Activated T-helper 1 cell treated with Interleukin-2 at 50 U/mL for 16 hours (primary cell): ENCODE measurements at regions not wholly inside any gene's neighbourhood (a gene's known extent, or its start where the extent isn't known, plus 50 kb on each side); places are given as distances from the start of the nearest gene placed in this dataset.
"Not testable (repeated sequence)": the region's sequence is repeated elsewhere in the genome, so short reads cannot be mapped to it uniquely, and the experiment has no call there.

Source experiments
- DNase-seq: peaks from one replicate; pipeline ENCODE4 v3.0.0-alpha.2; 2020; ENCODE audit warnings: low read depth

GRCh38 chr1:47684964-47685762 lies 247.3 kb downstream of the FOXD2 start:
- no peak for DNase-seq

- DNase-seq = no peak
Measured at GRCh38 chr1:47685763-47686066, 247.9 kb downstream of the FOXD2 start.

- no peak for DNase-seq
Measured at GRCh38 chr1:47686731-47687630, 249.1 kb downstream of the FOXD2 start.

DNA sequence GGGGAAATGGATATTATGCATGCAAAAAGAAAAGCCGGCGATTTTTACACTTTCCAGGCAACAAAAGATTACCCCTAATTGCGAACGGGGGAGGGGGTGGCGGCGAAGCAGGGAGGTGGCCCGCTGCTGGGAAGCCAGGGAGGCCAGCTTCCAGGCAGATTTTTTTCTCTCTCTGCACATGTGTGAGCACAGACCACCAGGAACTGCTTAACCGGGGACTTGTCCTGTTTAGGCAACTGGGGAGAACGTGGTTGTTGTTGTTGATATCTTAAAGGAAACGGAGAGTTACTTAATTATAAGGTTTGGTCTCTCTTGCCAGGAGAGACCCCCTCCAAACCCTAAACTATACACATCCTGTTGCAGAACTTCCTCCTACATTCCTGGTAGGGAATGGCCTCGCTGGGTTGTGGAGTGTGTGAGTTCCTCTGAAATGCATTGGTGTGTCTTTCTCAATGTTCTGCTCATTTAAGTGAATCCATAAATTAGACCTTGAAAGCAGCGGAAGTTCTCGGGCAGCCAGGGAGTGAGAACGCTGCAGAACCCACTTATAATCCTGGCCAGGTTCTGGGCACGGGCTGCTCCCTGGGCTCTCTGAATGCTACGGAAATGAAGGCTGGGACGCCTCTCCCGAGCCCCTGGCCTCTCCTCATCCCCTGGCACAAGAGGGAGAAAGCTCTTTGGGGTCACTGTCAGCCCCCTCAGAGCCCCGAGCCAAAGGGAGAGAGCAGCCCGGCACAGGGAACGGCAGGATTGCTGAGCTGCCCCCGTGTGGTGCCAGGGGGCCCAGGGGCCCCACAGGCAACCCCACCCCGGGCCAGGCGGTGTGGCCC lies 250.0 kb downstream of the FOXD2 start:
- no peak for DNase-seq

- DNase-seq = no peak
Measured at GRCh38 chr1:47688461-47689296, 250.8 kb downstream of the FOXD2 start.

- DNase-seq = no peak
Measured at GRCh38 chr1:47689894-47690293, 252.1 kb downstream of the FOXD2 start.

DNA sequence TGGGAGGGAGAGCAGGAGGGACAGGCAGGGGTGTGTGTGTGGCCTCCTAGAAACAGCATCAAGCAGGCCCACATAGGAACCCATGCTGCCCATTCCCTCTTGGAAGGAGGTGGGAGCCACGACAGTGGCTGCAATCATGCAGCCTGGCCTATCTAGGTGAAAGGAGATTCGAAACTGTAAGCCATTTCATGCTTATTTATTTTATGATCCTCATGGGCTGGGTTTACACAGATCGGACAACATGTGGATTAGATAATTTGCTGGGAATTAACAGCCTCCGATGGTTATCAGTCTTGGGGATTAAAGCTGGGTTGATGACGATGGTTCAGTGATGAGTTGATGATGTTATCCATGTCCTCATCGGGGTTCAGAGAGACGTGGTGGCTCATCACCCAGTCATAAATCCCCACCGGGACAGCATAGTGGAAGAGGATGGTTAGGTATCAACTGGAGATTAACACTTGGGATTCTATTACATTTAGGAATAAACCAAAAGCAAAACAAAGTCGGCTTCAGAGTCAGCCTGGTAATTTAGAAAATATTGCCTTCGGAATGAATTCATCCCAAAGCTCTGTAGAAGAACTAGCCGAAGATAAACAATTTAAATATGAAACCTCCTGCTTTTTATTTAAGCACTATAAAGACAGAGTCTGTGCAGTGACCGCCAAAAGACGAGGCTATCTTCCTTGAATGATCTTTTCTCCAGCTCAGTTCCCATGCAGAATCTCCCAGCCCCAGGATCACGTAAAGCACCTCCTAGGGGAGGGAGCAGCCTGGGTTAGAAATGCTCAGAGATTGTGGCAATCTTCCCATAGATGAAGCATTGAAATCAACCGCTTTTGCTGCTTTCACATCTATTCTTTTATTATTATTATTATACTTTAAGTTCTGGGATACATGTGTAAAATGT lies 252.8 kb downstream of the FOXD2 start:
- no peak for DNase-seq

DNA sequence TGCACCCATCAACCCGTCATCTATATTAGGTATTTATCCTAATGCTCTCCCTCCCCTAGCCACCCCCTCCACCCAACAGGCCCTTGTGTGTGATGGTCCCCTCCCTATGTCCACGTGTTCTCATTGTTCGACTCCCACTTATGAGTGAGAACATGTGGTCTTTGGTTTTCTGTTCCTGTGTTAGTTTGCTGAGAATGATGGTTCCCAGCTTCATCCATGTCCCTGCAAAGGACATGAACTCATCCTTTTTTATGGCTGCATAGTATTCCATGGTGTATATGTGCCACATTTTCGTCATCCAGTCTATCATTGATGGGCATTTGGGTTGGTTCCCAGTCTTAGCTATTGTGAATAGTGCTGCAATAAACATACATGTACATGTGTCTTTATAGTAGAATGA lies 253.4 kb downstream of the FOXD2 start:
- DNase-seq = not testable (repeated sequence)

- DNase-seq = no peak
Measured at GRCh38 chr1:47692196-47692595, 254.4 kb downstream of the FOXD2 start.

GRCh38 chr1:47693115-47693514 lies 255.3 kb downstream of the FOXD2 start:
- no peak for DNase-seq

- no peak for DNase-seq
Measured at GRCh38 chr1:47694011-47694890, 256.4 kb downstream of the FOXD2 start.

- no peak for DNase-seq
Measured at GRCh38 chr1:47696404-47696736, 258.5 kb downstream of the FOXD2 start.

GRCh38 chr1:47696737-47697441 lies 259.0 kb downstream of the FOXD2 start:
- no peak for DNase-seq

GRCh38 chr1:47697616-47698335 lies 259.9 kb downstream of the FOXD2 start:
- no peak for DNase-seq

DNA sequence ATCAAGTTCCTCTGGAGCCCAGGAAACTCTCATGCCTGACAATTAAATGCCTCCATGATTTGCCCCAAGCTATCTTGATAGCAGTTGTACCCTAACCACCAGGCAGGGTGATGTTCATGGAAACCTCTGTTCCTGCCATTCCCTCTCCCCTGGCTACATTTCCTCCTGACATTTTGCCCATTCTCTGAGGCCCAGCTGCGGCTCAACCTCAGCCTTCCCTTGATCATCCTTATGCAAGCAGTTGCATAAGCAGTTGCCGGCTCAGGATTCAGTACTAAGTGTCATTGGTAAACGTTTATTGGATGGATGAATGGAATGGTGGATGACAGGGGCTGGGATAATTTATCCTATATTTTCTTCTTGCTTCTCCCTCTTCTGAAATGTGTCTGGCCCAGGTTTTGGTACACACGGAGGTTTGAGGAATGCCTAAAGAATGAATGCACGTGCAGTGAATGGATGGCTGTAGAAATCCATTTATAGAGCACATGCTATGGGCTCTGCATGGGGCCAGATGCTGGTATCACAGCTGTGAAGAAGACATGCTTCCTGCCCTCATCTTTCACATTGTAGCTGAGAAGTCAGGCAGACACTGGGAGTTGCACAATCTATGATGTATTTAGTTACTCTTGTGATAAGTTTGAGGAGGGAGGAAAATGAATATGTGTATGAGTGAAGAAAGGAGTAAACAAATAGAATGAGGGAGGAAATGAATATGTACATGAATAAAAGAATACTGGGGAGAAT lies 261.8 kb downstream of the FOXD2 start:
- DNase-seq = no peak

DNA sequence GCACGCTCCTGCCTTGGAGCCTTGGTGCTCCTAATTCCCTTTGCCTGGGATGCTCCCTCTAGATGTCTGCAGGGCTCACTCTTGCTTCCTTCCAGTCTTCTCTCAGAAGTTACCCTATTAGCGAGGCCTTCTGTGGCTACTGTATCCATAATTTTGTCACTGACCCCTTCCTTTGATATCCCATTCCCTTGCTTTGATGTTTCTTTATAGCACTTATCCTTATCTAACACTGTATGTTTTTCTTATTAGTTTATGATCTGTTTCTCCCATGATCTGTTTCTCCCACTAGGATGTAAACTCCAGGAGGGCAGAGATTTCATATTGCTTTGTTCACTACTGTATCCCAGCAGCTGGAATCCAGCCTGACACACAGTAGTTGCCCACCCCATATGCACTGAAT lies 263.4 kb downstream of the FOXD2 start:
- DNase-seq = no peak

DNA sequence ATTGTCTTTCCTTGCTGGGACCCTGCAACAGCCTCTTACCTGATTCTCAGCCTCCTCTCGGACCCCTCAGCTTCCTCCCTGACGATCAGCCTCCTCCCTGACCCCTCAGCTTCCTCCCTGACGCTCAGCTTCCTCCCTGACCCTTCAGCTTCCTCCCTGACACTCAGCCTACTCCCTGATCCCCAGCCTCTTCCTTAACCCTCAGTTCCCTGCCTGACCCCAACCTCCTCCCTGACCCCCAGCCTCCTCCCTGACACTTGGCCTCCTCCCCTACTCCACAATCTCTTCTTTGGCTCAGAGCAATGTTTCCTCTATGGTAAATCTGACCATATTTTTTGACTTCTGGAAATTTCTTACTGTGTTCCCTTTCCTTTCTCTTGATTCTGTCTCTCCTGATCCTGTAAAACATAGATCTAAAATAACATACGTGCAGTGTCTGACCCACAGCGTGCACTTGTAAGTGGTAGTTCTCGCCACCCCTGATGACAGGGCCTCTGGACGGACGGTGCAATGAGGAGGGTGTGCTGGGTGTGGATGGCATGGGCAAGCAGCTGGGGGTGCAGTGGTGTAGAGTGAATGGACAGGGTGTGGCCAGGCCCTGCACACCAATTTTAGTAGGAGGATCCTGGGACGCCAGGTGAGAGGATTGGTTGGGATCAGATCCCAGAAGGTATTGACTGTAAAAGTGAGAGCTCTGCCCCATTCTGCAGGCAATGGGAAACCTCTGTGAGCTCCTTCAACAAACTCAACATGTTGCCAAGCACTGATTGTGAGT lies 264.1 kb downstream of the FOXD2 start:
- DNase-seq = no peak
